ENCODE measurements at regions not wholly inside any gene's neighbourhood (a gene's known extent, or its start where the extent isn't known, plus 50 kb on each side); places are given as distances from the start of the nearest gene placed in this dataset.

DNA sequence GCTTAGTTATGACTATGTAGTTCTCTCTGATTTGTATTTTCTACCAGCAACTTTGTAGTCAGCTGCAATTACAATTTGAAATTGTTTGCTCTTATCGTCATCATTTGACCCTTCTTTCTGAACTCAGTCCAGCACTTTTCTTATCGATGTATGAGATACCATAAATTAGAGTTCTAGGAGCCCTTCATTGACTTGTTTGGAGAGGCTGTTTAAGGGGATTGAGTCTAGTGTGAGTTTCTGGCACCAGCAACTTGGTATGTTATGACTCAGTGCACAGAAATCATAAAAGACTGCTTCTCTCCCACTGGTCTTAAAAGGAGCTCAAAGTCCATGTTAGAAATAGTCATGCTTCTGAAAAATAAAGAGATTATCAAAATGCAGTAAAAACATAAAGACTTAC, 190.3 kb downstream of the TENT5A start:
- TF ChIP-seq, protein P1, sequence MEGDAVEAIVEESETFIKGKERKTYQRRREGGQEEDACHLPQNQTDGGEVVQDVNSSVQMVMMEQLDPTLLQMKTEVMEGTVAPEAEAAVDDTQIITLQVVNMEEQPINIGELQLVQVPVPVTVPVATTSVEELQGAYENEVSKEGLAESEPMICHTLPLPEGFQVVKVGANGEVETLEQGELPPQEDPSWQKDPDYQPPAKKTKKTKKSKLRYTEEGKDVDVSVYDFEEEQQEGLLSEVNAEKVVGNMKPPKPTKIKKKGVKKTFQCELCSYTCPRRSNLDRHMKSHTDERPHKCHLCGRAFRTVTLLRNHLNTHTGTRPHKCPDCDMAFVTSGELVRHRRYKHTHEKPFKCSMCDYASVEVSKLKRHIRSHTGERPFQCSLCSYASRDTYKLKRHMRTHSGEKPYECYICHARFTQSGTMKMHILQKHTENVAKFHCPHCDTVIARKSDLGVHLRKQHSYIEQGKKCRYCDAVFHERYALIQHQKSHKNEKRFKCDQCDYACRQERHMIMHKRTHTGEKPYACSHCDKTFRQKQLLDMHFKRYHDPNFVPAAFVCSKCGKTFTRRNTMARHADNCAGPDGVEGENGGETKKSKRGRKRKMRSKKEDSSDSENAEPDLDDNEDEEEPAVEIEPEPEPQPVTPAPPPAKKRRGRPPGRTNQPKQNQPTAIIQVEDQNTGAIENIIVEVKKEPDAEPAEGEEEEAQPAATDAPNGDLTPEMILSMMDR (IDR thresholded peaks at IDR 0.05) = no peak
- TF ChIP-seq POLR2AphosphoS5 (IDR thresholded peaks at IDR 0.05; ENCODE audit: low read depth, low read length) = no peak
- no peak for TF ChIP-seq TCF7L2 (IDR thresholded peaks at IDR 0.05; ENCODE audit: low read depth, low read length)
- TF ChIP-seq SIN3A (IDR thresholded peaks at IDR 0.05; ENCODE audit: borderline replicate concordance, insufficient read depth, low read depth, low read length) = no peak
